ENCODE measurements at regions not wholly inside any gene's neighbourhood (a gene's known extent, or its start where the extent isn't known, plus 50 kb on each side); places are given as distances from the start of the nearest gene placed in this dataset.

DNA sequence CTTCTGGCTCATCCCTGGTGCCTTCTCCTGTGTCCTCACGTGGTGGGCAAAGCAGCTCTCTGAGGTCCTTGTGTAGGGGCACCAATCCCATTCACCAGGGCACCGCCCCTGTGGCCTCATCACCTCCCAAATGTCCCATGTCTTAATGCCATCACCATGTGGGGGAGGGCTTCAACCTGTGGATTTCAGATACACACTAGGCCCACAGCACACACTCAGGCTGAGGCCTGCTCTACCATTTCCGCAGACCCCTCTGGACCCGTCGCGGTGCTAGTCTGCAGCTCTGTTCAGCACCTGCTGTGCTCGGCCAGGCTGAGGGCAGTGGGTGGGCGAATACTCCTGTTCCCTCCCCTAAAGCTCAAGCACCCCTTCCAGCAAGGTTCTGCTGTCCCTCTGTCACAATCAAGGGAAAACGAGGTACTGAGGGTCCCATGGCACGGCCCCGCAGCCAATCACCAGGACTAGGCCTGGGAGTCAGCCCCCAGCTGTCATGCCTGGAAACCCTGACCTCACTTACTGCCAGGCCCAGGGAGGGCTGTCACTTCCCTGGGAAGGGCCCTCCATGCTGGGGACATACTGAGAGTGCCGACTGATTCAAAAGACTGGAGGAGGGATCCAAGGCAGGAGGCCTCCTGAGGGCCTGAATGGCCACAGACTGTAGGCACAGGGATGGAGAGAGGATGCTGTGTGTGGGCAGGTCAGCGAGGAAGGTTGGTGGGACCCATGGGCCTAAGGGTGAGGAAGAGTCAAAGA lies 123.8 kb upstream of the RET start:
- no peak for DNase-seq

DNA sequence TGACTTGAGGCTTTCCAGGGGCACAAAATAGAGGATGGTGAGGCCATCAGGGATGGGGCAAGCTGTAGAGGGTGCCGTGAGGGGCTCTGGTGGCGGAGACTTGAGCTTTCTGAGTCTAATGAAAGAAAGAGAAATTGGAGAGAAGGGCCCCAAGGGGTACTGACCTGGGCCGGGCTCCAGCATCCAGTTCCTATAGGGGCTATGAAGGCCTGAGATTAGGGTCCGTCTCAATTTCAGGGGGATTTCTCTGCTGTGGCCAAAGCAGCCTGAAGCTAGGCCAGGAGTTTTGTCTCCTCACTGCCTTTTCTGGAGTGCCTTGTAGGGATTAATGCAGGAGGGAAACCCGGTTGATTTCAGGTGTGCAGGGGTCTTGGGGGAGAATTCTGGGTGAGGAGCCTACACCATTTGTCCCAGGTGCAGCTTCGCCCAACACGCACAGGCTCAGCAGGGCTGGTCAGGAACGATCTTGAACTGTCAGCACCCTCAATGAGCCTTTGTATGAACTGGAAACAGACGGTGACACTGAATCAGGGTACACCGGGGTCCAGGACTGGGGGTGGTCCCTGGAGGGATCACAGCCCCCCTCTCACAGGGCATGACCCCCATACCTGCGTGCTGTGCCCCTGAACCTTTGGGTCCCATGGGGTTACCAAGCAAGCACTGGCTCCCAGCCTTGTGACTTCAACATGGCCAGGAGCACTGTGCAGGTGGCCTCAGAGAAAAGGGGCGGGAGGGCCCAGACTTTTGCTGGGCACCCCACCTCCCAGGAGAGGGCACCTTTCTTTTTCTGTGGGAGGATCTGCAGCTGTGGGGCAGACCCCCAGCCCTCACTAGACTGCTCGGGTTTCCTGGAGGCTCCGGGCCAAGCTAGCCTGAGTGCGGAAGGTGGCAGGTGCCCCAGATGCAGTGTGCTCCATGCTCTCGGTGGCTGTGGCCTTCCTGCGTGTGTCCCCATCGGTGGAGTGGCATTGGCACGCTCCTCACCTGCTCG lies 122.9 kb upstream of the RET start:
- no peak for DNase-seq

DNA sequence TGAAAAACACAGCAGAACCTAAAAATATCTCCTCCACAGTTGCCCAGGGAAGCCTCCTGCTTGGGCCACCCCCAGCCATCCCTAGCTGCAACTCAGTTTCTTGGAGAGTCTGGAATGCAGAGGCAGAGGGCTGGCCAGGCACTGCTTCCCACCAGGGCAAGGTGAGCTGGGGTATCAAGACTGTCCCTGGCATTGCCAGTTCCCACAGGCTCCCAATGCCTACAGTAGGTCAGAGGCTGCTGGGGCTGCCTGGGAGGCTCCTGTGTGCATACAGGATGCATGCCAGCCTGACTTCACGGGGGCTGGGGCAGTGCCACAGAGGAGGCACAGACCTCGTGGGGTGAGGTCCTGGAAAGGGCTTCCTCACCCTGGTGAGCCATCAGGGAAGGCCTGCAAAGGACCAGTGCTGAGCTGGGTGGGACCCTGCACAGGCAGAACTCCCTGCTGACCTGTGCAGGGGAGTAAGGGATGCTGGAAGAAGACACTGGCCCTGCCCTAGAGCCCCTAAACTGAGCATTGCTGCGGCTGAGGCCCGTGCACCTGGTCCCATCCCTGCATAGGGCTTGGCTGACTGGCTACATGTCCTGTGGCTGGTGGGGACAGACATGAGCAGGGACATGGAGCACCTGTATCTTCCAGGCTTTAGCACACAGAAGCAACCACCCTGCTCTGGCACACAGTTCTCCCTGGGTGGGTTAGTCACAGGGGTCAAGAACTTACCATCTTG lies 121.9 kb upstream of the RET start:
- no peak for DNase-seq

DNA sequence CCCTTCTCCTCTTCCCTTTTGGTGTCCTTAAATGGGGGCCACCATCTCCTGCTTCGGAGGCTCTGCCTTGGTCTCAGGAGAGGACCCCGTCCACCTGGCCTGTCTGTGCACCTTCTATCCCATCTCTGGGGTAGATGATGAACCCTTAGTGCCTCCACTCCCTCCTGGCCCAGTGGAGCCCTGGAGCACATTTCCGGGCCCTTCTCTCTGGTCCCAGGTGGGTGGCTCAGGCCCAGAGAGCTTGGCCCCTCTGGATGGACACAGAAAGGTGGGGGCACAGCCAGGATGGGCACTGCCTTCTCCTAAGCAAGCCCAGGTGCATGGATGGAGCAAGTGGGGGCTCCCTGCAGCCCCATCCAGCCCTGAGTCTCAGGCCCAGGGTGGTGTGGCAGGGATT lies 121.4 kb upstream of the RET start:
- DNase-seq: no peak

DNA sequence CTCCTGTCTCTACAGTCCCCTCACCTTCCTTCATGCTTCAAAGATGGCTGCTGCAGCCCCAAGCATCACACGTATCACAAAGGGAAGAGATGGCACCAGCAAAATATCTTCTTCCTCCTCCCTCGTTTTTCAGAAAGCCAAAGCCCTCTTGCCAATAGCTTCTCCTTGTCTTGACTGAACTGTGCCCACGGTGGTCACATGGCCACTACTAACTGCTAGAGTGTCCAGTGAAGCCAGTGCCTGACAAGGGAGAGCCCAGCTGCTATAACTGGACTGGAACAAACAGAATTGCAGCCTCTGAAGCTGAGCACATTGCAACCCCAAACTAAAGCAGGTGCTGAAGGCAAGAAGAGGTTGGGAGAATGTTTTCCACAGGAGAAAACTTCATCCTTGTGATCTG lies 120.8 kb upstream of the RET start:
- DNase-seq: no peak

DNA sequence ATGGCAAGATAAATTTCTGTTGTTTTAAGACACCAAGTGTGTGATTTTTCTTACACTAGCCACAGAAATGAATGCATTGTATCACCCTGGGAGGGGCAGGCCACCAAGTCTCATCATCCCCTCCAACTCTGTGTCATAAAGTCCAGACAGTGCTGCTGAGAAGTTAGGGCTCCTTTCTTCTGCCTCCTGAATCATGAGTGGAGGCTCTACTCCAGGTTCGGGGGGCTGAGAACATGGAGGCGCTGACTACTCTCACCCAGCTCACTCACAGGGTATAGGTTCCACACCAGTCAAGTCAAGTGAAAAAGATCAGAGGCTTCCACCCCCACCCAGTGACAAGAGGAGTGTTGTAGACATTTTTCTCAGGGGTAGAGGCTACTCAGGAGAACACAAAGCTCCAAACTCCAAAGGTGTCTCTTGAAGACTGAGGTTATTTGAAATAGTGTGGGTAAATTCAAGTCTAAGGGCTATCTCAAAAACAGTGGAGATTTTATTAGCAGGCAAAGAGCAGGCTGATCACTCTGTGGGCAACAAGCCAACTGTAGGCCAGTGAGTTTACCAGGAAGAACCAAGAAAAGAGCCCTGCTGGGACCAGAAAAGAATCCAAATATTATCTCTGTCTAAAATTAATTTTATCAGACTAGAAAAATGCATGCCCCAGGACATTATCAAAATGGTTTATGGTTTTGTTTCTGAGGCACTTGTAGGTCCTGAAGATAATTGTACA lies 118.6 kb upstream of the RET start:
- no peak for DNase-seq

DNA sequence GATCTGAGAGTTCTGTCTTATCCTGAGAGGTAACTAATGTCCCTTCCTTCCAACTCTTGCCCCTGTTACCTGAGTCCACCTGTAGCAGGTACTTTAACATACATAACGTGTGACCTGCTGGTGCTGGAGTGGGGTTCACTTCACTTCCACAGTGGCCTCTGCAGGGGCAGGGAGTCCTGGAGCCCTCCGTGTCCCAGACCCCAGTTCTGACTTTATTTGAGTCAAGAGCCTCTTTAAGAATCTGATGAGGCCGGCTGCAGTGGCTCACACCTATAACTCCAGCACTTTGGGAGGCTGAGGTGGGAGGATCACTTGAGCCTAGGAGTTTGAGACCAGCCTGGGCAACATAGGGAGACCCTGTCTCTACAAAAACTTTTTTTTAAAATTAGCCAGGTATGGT lies 117.0 kb upstream of the RET start:
- no peak for DNase-seq

DNA sequence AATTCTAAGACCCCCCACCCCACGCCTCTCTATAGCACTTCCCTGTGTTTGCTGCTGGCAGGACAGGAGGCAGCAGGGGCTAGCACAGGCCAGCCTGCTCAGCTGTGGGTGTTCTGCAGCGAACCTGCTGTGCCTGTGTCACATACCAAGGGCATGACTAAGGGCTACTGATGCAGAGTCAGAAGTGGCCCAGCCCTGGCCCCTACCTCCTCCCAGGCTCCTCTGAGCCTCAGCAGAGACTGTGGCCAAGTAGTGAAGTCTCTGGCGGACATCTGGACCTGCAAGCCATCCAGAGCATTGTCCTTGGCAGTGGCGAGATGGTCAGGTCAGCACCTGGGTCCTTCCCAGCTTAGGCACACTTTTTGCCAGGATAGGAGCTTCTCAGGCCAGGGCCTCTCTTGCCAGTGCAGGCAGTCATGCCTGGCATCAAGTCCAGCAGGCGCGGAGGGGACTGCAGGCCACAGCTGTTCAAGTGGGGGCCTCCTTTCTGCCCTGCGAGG lies 116.3 kb upstream of the RET start:
- peak; percentile 30 for DNase-seq

DNA sequence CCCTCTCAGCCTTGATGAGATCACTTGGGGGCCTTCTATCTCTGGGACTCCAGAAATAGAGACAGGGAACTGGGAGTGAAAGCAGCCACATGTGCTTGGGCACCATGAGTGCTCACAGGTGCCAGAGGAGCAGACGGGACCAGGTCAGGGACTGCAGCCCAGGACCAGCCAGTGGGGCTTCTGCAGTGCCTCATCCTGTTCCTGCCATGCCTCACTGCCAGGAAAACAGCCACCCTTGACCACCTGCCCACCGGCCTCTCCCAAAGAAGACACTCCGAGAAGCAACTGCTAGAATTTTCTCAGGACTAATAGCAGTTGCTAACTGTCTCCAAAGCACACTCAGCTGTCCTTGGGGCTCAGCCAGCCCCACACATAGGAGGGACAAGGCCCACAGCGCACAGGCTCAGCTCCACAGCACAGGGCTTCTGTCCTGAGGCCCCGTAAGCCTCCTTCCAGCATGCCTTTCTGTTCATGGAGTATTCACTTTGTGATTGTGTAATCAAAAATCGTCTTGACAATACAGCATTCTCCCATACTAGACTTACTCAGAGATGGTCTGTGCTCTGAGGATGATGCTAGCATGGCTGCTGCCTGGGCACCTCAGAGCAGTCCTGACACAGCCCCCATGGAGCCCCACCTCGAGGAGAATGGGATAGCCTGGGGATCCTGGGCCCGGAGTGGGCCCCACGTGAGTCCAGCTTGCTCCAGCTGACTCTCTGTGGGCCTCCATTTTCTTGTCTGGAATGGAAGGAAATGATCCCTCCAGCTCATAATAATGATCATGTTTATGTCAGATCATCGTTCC lies 115.7 kb upstream of the RET start:
- no peak for DNase-seq

DNA sequence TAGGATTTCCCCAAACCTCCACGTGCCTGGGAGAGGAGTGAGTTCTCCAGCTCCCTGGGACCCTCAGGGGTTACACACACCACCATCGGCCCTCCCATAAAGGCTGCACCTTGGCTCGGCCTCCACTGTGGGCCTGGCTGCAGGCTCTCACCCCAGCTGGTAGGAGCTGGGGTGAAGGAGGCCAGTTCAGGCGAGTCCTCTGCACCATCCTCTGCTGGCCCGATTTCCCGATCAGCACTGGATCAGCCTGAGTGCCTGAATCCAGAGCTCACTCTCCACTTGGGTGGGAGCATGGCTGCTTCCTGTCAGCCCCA lies 115.1 kb upstream of the RET start:
- DNase-seq: no peak

DNA sequence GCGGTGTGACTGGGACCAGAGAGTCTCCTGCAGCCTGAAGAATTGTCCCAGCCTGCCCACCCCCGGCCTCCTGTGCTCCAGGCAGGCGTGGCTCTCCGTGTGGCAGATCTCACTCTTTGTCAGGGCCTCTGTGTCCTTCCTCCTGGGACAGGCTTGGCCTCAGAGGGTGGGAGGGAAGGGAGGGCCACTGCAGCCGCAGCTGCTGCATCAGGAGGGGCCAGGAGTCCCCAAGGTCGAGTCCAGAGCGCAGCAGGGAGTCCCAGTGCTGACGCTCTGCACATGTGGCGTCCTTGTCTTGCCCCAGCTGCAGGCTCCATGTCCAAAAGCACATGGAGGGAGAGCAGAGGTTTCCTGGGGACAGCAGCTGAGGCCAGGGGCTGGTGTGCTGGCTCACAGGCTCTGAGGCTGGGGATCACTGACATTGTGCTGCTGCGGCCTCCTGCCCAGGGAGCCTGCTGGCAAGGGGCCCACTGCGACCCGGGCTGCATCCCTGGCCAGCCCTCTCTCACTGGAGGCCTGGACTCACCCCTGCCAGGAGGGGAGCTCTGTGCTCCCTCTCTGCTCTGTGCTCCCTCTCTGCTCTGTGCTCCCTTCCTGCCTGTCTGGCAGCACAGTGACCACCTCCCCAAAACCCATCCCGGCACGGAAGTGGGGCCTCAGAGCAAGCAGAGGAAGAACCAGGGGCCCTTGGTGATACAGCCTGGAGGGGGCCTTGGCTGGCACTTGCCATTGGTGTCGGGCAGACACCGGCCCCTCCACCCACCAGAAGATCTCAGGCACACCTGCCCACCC lies 114.6 kb upstream of the RET start:
- DNase-seq: no peak

DNA sequence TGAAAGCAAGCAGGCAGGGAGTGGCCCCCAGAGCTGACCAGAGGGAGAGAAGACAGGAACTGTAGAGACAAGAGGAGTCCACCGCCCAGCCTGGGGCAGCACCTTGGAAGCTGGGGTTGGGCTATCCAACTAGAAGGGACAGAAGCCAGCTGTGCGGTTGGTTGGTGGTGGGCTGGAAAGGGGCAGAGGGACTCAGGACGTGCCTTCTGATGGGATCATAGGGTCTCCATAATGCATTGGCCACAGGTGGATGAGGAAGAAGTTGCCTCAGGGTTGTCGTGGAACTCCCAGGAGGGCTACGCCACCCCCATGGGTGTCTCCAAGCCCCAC lies 114.0 kb upstream of the RET start:
- no peak for DNase-seq

DNA sequence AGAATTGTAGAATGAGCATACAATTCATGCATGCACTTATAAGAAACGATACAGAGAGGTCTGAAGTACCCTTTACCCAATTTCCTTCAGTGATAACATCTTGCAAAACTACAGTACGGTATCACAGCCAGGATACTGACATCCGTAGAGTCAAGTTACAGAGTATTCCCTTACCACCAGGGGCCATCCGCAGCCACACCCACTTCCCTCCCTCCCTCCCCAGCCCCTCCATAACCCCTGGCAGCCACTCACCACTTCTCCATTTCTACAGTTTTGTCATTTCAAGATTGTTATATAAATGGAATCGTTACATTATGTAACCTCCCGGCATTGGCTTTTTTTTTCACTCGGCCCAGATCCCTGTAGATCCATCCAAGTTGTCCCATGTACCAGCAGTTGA lies 113.6 kb upstream of the RET start:
- DNase-seq: no peak

DNA sequence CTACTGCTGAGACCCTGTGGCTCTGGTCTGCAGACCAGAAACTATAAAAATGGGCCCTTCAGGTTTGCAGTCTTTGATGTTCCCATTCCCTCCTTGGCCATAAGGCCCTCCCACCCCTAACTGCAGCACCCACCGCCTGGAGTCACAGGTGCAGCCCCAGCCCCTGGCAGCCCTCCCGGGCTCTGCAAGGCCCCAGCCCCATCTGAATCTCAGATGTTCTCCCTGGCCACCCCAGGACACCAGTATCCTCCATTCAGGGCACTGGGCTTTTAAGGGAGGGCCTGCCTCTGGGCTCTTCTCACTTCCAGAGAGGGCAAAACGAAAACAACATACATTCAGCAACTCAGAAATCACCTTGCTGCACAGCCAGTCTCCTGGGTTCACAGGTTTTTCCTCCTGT lies 107.7 kb upstream of the RET start:
- DNase-seq: no peak

DNA sequence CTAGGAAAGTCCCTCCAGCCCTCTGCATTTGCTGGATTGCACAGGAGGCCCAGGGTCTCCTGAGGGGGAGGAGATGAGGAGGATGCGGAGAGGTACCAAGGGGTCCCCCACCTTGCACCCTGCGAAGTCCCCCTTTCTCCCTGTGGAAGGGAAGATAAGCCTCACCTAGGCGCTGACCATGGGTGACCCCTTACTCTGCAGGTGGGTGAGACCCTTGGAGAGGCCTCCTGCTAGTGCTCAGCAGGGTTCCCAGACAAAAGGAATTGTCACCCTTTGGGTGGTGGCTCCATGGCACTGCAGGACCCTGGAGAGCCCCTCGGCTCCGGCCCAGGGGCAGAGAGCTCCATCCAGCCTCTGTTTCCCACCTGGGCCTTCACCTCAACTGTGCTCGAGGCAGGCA lies 107.0 kb upstream of the RET start:
- DNase-seq: no peak

DNA sequence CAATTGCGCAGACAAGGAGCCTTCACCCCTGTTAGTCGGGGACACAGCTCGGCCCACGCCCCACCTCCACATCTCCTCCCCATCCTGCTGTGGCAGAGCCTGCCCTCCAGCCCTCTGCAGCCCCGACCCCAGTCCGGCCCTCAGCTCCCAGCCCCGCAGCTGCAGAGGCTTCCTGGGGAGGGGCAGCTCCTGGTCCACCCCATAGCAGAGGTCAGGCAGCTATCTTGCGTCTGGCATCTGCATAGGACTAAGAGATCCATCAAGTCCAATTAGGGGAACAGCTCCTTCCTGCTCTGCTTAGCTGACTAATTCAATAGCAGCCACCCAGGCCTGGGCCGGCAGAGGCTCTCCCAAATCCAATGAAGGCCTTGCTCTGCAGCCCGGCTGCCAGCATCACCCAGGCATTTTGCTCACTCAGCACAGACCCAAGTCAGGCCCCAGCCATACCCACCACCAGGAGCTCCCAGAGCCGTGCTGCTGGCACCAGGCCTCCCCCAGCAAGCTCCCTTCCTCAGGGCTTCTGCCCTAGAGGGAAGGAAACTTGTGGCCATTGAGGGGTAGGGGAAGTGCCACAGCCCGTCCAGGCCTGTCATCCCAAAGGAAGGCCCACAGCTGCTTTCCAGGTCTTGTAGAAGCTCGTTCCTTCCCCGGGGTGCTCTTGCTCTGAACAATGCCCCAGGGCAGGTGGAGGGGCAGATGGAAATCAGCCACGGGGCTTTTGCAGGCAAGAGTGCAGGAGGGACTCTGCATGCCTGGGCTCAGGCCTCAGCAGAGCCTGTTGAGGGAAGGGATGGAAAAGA lies 106.2 kb upstream of the RET start:
- no peak for DNase-seq

DNA sequence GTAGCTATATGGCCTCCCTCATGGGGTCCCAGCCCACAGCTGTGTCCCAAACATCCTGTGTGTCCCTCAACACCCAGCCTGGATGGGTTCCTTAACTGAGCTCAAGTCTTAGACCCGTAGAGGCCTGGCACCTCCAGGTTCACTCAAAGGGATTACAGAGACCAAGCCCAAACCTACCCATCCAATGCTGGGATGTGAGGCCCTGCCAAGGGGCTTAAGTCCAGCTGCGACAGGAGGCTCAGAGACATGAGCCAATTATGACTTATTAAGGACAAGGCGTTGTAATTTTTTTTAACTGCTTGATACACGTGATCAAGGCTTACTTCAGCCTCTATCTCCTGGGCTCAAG lies 105.6 kb upstream of the RET start:
- no peak for DNase-seq

DNA sequence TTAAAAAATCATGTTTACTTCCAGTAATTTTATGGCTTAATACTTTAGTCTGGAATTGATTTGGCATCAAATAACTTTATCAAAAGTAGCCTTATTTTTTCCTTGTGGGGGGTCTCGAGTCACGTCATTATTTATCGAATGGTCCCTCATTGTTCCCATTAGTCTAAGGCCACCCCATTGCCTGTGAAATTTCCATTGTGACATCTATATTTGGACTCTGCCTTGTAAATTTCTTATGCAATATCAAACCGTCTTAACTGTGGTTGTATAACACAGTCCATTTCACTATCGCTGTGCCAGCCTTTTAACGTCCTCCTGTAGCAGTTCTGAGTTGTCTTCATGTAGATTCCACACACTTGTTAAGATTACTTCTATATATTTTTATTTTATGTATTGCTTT lies 103.9 kb upstream of the RET start:
- no peak for DNase-seq

DNA sequence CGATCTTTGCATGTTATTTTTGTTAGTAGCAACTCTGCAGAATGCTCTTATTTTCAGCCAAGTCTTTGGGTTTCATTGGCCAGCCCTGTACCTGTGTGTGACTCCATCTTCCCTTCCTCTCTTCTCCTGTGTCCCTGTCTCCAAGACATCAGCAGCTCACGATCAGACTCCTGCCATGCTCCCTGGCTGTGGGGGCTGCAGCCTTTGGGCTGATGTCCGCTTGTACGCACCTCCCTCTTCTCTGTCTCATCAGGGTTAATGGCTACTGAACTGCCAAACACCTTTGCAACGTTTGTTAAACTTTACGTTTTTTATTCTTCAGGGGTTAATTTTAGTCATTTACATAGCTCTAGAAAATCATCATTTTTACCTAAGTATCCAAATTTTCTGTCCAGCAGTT lies 103.5 kb upstream of the RET start:
- no peak for DNase-seq

DNA sequence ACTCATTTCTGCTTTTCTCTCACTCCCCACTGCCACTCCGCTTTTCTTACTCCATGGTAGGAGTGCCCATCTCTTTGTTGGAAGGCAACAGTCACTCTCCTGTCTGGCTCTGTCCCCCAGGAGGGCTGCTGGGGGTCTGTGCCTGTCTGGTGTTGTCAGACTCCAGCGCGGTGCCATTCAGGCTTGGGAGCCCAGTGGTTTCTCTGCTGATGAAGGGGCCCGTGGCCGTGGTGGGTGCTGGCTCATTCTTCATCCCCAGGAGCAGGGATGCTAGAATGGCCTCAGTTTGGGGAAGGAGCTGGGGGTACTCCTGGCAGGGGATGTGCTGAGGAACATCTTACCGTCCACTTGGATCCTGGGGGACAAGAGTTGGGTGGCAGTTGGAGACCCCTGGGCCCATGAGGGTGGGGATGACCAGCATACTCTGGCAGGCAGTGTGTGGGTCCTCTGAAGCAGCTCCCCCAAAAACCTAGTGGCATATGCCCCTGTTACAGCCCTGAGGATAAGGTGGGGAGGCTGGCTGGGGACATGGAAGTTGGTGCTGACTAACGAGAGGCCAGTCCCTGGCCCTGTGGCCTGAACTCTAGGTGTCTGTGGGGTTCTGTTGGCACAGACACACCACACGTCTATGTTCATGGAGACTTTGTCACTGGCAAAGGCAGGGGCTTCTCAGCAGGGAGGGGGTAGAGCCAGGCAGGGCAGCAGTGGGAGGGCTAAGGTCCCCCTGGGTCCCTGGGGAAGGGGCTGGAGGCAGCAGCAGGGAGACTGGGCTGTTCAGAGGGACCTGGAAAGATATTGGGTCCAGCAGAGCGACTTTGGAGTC lies 102.8 kb upstream of the RET start:
- DNase-seq: no peak

Measured in DMS53 (cell line).